Adrenal gland (tissue), 5 donors: ENCODE measurements at regions not wholly inside any gene's neighbourhood (a gene's known extent, or its start where the extent isn't known, plus 50 kb on each side); places are given as distances from the start of the nearest gene placed in this dataset.

ENCODE experiments used
- CTCF ChIP-seq, 6 experiments: fragments of 450-650 bp in 4 of 6; fragments of 200-600 bp in 2 of 6; sonication (generic) in 1 of 6; IDR thresholded peaks; 1 replicate in 5 of 6; 2 replicates in 1 of 6; pipeline versions ENCODE4 v1.5.1 to v1.8.0; 2016 to 2021; ENCODE audit warnings: antibody characterized with exemption in 6 of 6, mild to moderate bottlenecking in 2 of 6, moderate library complexity in 1 of 6
- POLR2A ChIP-seq, 2 donors: fragments of 450-650 bp; IDR thresholded peaks; one replicate each; pipeline ENCODE4 v1.6.1; 2017; ENCODE audit warnings: antibody characterized with exemption in 2 of 2, mild to moderate bottlenecking in 2 of 2, moderate library complexity in 1 of 2
- donor health status: DM: no; HTN: no; CAD: no.

- no peak for TF ChIP-seq CTCF (IDR thresholded peaks at IDR 0.05)
- no peak for TF ChIP-seq POLR2A (IDR thresholded peaks at IDR 0.05)
Measured at GRCh38 chr5:56450766-56451165, 217.6 kb upstream of the ANKRD55 start.
